Liver (tissue), 7 donors: ENCODE measurements at regions not wholly inside any gene's neighbourhood (a gene's known extent, or its start where the extent isn't known, plus 50 kb on each side); places are given as distances from the start of the nearest gene placed in this dataset.

Source experiments
- DNase-seq: peaks from one replicate; pipeline ENCODE4 v3.0.0-alpha.2; 2017; ENCODE audit warnings: low spot score
- H3K27ac ChIP-seq, 2 donors: one replicate each; pipeline ENCODE4 v1.7.0; 2013; ENCODE audit warnings: inconsistent platforms in 2 of 2, low read length in 2 of 2, control low read depth in 1 of 2, low read depth in 1 of 2, mild to moderate bottlenecking in 1 of 2
- H3K27me3 ChIP-seq, 4 donors: one replicate each; pipeline versions ENCODE4 v1.6.1 to v1.7.0; 2013; ENCODE audit warnings: low read length in 3 of 4, inconsistent platforms in 1 of 4, mild to moderate bottlenecking in 1 of 4, moderate library complexity in 1 of 4; ENCODE audit not compliant: control insufficient read depth in 4 of 4, insufficient read depth in 4 of 4
- H3K36me3 ChIP-seq, 4 donors: one replicate each; pipeline versions ENCODE4 v1.6.1 to v1.7.0; 2013; ENCODE audit warnings: low read length in 3 of 4, mild to moderate bottlenecking in 3 of 4, low read depth in 1 of 4, moderate library complexity in 1 of 4; ENCODE audit not compliant: control insufficient read depth in 4 of 4, insufficient read depth in 3 of 4
- H3K4me1 ChIP-seq, 4 donors: one replicate each; pipeline versions ENCODE4 v1.6.1 to v1.7.0; 2013; ENCODE audit warnings: low read length in 3 of 4, mild to moderate bottlenecking in 3 of 4, moderate library complexity in 1 of 4; ENCODE audit not compliant: control insufficient read depth in 4 of 4, insufficient read depth in 4 of 4
- H3K4me3 ChIP-seq, 3 donors: one replicate each; pipeline versions ENCODE4 v1.6.1 to v1.7.0; 2013; ENCODE audit warnings: low read length in 3 of 3, control low read depth in 1 of 3, low read depth in 1 of 3, mild to moderate bottlenecking in 1 of 3
- H3K9ac ChIP-seq, 2 donors: one replicate each; pipeline ENCODE4 v1.7.0; 2013; ENCODE audit warnings: low read length in 2 of 2, mild to moderate bottlenecking in 2 of 2, moderate library complexity in 2 of 2, control low read depth in 1 of 2, low read depth in 1 of 2
- H3K9me3 ChIP-seq, 4 donors: one replicate each; pipeline versions ENCODE4 v1.6.1 to v1.7.0; 2013; ENCODE audit warnings: low read length in 3 of 4; ENCODE audit not compliant: control insufficient read depth in 4 of 4
- ATF3 ChIP-seq: IDR thresholded peaks from 2 replicates; pipeline ENCODE4 v1.6.1; 2016; ENCODE audit warnings: antibody characterized with exemption
- EGR1 ChIP-seq, 2 donors: IDR thresholded peaks; 2 replicates each; pipeline ENCODE4 v1.6.1; 2016 to 2018; ENCODE audit warnings: antibody characterized with exemption in 2 of 2, low read depth in 2 of 2
- FOXA1 ChIP-seq: IDR thresholded peaks from 2 replicates; pipeline ENCODE4 v1.6.1; 2016; ENCODE audit warnings: antibody characterized with exemption
- FOXA2 ChIP-seq: IDR thresholded peaks from 2 replicates; pipeline ENCODE4 v1.6.1; 2016; ENCODE audit warnings: antibody characterized with exemption
- GABPA ChIP-seq, 2 donors: IDR thresholded peaks in 1 of 2; conservative IDR thresholded peaks in 1 of 2; 2 replicates each; pipeline ENCODE4 v1.6.1; 2016; ENCODE audit warnings: antibody characterized with exemption in 2 of 2, mild to moderate bottlenecking in 1 of 2, moderate library complexity in 1 of 2
- HNF4A ChIP-seq, 2 donors: conservative IDR thresholded peaks; 2 replicates each; pipeline ENCODE4 v1.6.1; 2016; ENCODE audit warnings: antibody characterized with exemption in 2 of 2, mild to moderate bottlenecking in 2 of 2
- HNF4G ChIP-seq: IDR thresholded peaks from 2 replicates; pipeline ENCODE4 v1.6.1; 2016; ENCODE audit warnings: antibody characterized with exemption
- JUND ChIP-seq, 2 donors: IDR thresholded peaks; 2 replicates each; pipeline ENCODE4 v1.6.1; 2016; ENCODE audit warnings: antibody characterized with exemption in 2 of 2
- MAX ChIP-seq: IDR thresholded peaks from 2 replicates; pipeline ENCODE4 v1.6.1; 2016; ENCODE audit warnings: antibody characterized with exemption
- NR2F2 ChIP-seq: IDR thresholded peaks from 2 replicates; pipeline ENCODE4 v1.6.1; 2016; ENCODE audit warnings: antibody characterized with exemption
- RAD21 ChIP-seq, 2 donors: IDR thresholded peaks; 2 replicates each; pipeline ENCODE4 v1.6.1; 2016; ENCODE audit warnings: antibody characterized with exemption in 2 of 2, mild to moderate bottlenecking in 2 of 2
- REST ChIP-seq: IDR thresholded peaks from 2 replicates; pipeline ENCODE4 v1.6.1; 2016; ENCODE audit warnings: antibody characterized with exemption, mild to moderate bottlenecking
- RXRA ChIP-seq, 2 donors: IDR thresholded peaks; 2 replicates each; pipeline ENCODE4 v1.6.1; 2017 to 2018; ENCODE audit warnings: antibody characterized with exemption in 2 of 2, mild to moderate bottlenecking in 1 of 2
- SP1 ChIP-seq: IDR thresholded peaks from 2 replicates; pipeline ENCODE4 v1.6.1; 2018; ENCODE audit warnings: antibody characterized with exemption, mild to moderate bottlenecking
- TAF1 ChIP-seq: conservative IDR thresholded peaks from 2 replicates; pipeline ENCODE4 v1.6.1; 2016; ENCODE audit warnings: antibody characterized with exemption, mild to moderate bottlenecking
- YY1 ChIP-seq: IDR thresholded peaks from 2 replicates; pipeline ENCODE4 v1.6.1; 2016; ENCODE audit warnings: antibody characterized with exemption, mild to moderate bottlenecking
- ZBTB33 ChIP-seq: IDR thresholded peaks from 2 replicates; pipeline ENCODE4 v1.6.1; 2016; ENCODE audit warnings: antibody characterized with exemption
- WGBS: extraction: QIAGEN DNeasy Blood & Tissue Kit; methylation state at CpG from one replicate; pipeline ENCODE4 v1.1.7; 2013; 5-methylcytosine and 5-hydroxymethylcytosine counted together
- donor health status: healthy.
- donor health status: healthy.
- donor health status: healthy.
- donor health status: healthy.

GRCh38 chr1:245026247-245026646, 128.5 kb upstream of the KIF26B start:
- Histone ChIP-seq H3K27ac (no peak overlapping the region), H3K4me1 (no peaks in the 10 kb centered on the region), H3K36me3 (no peaks in the 10 kb centered on the region), H3K9me3 (no peaks in the 10 kb centered on the region), H3K4me3 (no peak overlapping the region), H3K27me3 (no peaks in the 10 kb centered on the region), H3K9ac (no peak overlapping the region)
- 94% methylated on average over 3 of the region's 3 CpGs for WGBS
- no peak for DNase-seq
- no peak for TF ChIP-seq NR2F2
- no peak for TF ChIP-seq RAD21 (IDR thresholded peaks at IDR 0.05)
- TF ChIP-seq TAF1: no peak
- no peak for TF ChIP-seq HNF4G
- TF ChIP-seq MAX: no peak
- no peak for TF ChIP-seq ZBTB33
- no peak for TF ChIP-seq JUND (IDR thresholded peaks at IDR 0.05)
- TF ChIP-seq YY1: no peak
- no peak for TF ChIP-seq FOXA2
- TF ChIP-seq HNF4A (conservative IDR thresholded peaks at IDR 0.05): no peak
- no peak for TF ChIP-seq EGR1 (IDR thresholded peaks at IDR 0.05; ENCODE audit: low read depth in 2 of 2)
- no peak for TF ChIP-seq ATF3
- no peak for TF ChIP-seq SP1
- no peak for TF ChIP-seq REST
- TF ChIP-seq FOXA1: no peak
- TF ChIP-seq GABPA (IDR thresholded peaks at IDR 0.05 in 1 of 2, conservative IDR thresholded peaks at IDR 0.05 in 1 of 2): no peak
- TF ChIP-seq RXRA (IDR thresholded peaks at IDR 0.05): no peak

- Histone ChIP-seq H3K9me3 (no peaks in the 10 kb centered on the region), H3K36me3 (no peaks in the 10 kb centered on the region), H3K4me3 (no peak overlapping the region), H3K4me1 (no peaks in the 10 kb centered on the region), H3K27me3 (no peaks in the 10 kb centered on the region), H3K27ac (no peak overlapping the region), H3K9ac (no peak overlapping the region)
- WGBS: 98% methylated on average over 6 of the region's 6 CpGs
- DNase-seq: no peak
- TF ChIP-seq REST: no peak
- no peak for TF ChIP-seq MAX
- no peak for TF ChIP-seq RXRA (IDR thresholded peaks at IDR 0.05)
- TF ChIP-seq YY1: no peak
- TF ChIP-seq JUND (IDR thresholded peaks at IDR 0.05): no peak
- TF ChIP-seq FOXA2: no peak
- no peak for TF ChIP-seq GABPA (IDR thresholded peaks at IDR 0.05 in 1 of 2, conservative IDR thresholded peaks at IDR 0.05 in 1 of 2)
- TF ChIP-seq RAD21 (IDR thresholded peaks at IDR 0.05): no peak
- no peak for TF ChIP-seq HNF4G
- TF ChIP-seq TAF1: no peak
- TF ChIP-seq FOXA1: no peak
Observed at GRCh38 chr1:245025525-245025924, 129.3 kb upstream of the KIF26B start.
